ENCODE measurements at regions not wholly inside any gene's neighbourhood (a gene's known extent, or its start where the extent isn't known, plus 50 kb on each side); places are given as distances from the start of the nearest gene placed in this dataset.

DNA sequence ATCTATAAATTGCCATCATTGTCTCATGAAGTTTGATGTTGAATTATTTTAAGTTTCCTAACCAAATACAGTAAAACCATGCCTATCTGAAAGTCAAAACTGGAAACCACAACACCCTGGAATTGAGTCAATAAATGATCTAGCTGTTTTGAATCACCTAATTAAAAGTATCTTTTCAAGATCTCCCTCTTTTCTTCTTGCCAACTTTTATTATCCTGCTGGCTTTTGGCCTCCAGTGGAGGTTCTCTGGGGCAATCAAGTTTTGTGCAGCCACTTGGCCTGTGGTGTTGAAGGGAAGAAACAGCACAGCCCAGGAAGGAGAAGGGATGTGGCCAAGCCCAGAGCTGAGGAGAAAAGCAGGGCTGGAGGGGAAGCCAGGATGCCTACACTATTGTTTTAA lies 255.4 kb downstream of the COG6 start:
- no peak overlapping the region for H3K27ac ChIP-seq
- H3K4me1 ChIP-seq: no peaks in the 10 kb centered on the region
- H3K9me3 ChIP-seq: no peaks in the 10 kb centered on the region
- TF ChIP-seq POLR2A (IDR thresholded peaks at IDR 0.05): no peak
- TF ChIP-seq CTCF (IDR thresholded peaks at IDR 0.05): no peak
- intact Hi-C loops (cut with DNase I): no loop called here
- H3K36me3 ChIP-seq: no peaks in the 10 kb centered on the region
- no peak for ATAC-seq
- no peaks in the 10 kb centered on the region for H3K27me3 ChIP-seq
- H3K4me3 ChIP-seq: no peak overlapping the region
- DNase-seq: no peak

DNA sequence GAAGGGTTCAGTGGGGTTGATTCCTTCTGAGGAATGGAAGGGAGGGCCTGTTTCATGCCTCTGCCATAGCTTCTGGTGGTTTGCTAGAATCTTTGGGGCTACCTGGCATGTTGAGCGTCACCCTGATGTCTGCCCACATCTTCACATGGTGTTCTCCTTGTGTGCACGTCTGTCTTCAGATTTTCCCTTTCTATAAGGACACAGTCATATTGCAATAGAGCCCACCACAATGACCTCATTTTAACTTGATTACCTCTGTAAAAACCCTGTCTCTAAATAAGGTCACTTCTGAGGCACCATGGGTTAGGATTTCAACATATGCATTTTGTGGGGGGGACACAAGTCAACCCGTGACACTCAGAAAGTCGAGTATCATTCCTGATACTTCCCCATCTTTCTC lies 257.9 kb downstream of the COG6 start:
- intact Hi-C loops (cut with DNase I): no loop called here
- no peak overlapping the region for H3K27ac ChIP-seq
- H3K9me3 ChIP-seq: no peaks in the 10 kb centered on the region
- TF ChIP-seq CTCF (IDR thresholded peaks at IDR 0.05) (no peak), POLR2A (IDR thresholded peaks at IDR 0.05) (no peak)
- no peak for DNase-seq
- no peaks in the 10 kb centered on the region for H3K4me1 ChIP-seq
- H3K27me3 ChIP-seq: no peaks in the 10 kb centered on the region
- no peak overlapping the region for H3K4me3 ChIP-seq
- WGBS (ENCODE audit: insufficient coverage, low coverage, low lambda C conversion rate, missing lambda C conversion rate): 70% methylated on average over 4 of the region's 4 CpGs
- ATAC-seq: no peak
- no peaks in the 10 kb centered on the region for H3K36me3 ChIP-seq

DNA sequence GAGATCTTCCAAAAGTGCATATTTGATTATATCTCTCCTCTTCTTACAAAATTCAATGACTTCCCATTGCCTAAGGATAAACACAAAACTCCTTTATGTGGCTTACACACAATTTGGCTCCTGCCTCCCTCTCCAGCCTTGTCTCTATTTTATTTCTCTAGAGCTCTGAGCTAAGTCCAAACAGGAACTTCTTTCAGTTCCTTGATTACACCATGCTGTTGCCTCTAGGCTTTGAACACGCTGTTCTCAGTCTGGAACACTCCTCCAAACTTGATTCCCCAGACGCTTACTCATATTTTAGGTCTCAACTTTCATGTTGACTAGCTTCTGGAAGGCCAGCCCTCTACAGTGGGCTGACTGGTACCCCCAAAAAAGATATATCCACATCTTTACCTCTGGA lies 258.5 kb downstream of the COG6 start:
- no peak for ATAC-seq
- Histone ChIP-seq H3K9me3 (no peaks in the 10 kb centered on the region), H3K4me1 (no peaks in the 10 kb centered on the region), H3K4me3 (no peak overlapping the region), H3K27me3 (no peaks in the 10 kb centered on the region), H3K27ac (no peak overlapping the region), H3K36me3 (no peaks in the 10 kb centered on the region)
- intact Hi-C loops (cut with DNase I): no loop called here
- no peak for DNase-seq
- TF ChIP-seq CTCF (IDR thresholded peaks at IDR 0.05) (no peak), POLR2A (IDR thresholded peaks at IDR 0.05) (no peak)
- WGBS (ENCODE audit: insufficient coverage, low coverage, low lambda C conversion rate, missing lambda C conversion rate): 80% methylated on average over 2 of the region's 2 CpGs

- intact Hi-C loops (cut with DNase I): no loop called here
- H3K4me3 ChIP-seq: no peak overlapping the region
- DNase-seq (no peak), ATAC-seq (no peak)
- H3K27ac ChIP-seq: no peak overlapping the region
- TF ChIP-seq CTCF (IDR thresholded peaks at IDR 0.05) (no peak), POLR2A (IDR thresholded peaks at IDR 0.05) (no peak)
- no peaks in the 10 kb centered on the region for H3K4me1 ChIP-seq
- H3K27me3 ChIP-seq: no peaks in the 10 kb centered on the region
- no peaks in the 10 kb centered on the region for H3K36me3 ChIP-seq
- H3K9me3 ChIP-seq: no peaks in the 10 kb centered on the region
Observed at GRCh38 chr13:39915418-39915817, 260.0 kb downstream of the COG6 start.

DNA sequence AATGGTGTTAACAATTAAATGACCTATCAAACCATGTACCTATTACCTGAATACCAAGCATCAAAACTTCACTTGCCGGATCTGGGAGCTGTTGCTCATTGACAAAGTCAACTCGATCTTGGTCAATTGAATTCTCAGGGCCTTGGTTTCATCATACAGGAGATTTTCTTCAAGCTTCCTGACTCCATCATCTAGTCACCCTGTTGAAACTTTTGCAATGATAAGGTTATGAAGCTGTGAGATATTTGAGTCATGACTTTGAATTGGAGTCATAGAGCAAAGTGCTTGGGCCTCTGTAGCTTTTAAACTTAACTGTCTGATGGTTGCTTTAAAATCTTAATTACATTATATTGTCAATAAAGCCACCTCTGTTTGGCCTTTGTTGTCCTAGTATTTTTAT lies 260.9 kb downstream of the COG6 start:
- Histone ChIP-seq H3K27ac (no peak overlapping the region), H3K27me3 (no peaks in the 10 kb centered on the region), H3K4me3 (no peak overlapping the region), H3K9me3 (no peaks in the 10 kb centered on the region), H3K4me1 (no peaks in the 10 kb centered on the region), H3K36me3 (no peaks in the 10 kb centered on the region)
- intact Hi-C loops (cut with DNase I): no loop called here
- DNase-seq (no peak), ATAC-seq (no peak)
- WGBS (ENCODE audit: insufficient coverage, low coverage, low lambda C conversion rate, missing lambda C conversion rate): 67% methylated on average over 2 of the region's 2 CpGs
- TF ChIP-seq POLR2A (IDR thresholded peaks at IDR 0.05): no peak
- no peak for TF ChIP-seq CTCF (IDR thresholded peaks at IDR 0.05)

Data from right lobe of liver (tissue), 6 donors.